ENCODE measurements at regions not wholly inside any gene's neighbourhood (a gene's known extent, or its start where the extent isn't known, plus 50 kb on each side); places are given as distances from the start of the nearest gene placed in this dataset.

GRCh38 chr12:81863406-81863805 is 104.3 kb upstream of the PPFIA2 start:
- Histone ChIP-seq H3K27me3 (no peaks in the 10 kb centered on the region), H3K36me3 (no peaks in the 10 kb centered on the region), H3K4me3 (no peak overlapping the region), H3K27ac (no peak overlapping the region), H3K4me1 (peaks cover 0 to 4% (median 0%) of the 10 kb centered on the region in 4 donors), H3K9me3 (no peaks in the 10 kb centered on the region)
- intact Hi-C loops (cut with DNase I; ENCODE audit: low total_unique reads) = no loop called here
- no peak for TF ChIP-seq CTCF (IDR thresholded peaks at IDR 0.05)
- DNase-seq = no peak

GRCh38 chr12:81859521-81859920 is 100.4 kb upstream of the PPFIA2 start:
- H3K27ac ChIP-seq = no peak overlapping the region
- no peaks in the 10 kb centered on the region for H3K36me3 ChIP-seq
- no peak for TF ChIP-seq CTCF (IDR thresholded peaks at IDR 0.05)
- no peaks in the 10 kb centered on the region for H3K27me3 ChIP-seq
- H3K4me3 ChIP-seq = no peak overlapping the region
- H3K9me3 ChIP-seq = no peaks in the 10 kb centered on the region
- H3K4me1 ChIP-seq = peaks cover 0 to 4% (median 0%) of the 10 kb centered on the region in 4 donors
- DNase-seq = no peak
- intact Hi-C loops (cut with DNase I; ENCODE audit: low total_unique reads) = no loop called here

GRCh38 chr12:81843599-81843998 is 84.4 kb upstream of the PPFIA2 start:
- H3K27ac ChIP-seq = no peak overlapping the region
- no peaks in the 10 kb centered on the region for H3K9me3 ChIP-seq
- TF ChIP-seq CTCF (IDR thresholded peaks at IDR 0.05) = no peak
- H3K36me3 ChIP-seq = no peaks in the 10 kb centered on the region
- DNase-seq = no peak
- no peak overlapping the region for H3K4me3 ChIP-seq
- H3K4me1 ChIP-seq = no peaks in the 10 kb centered on the region
- intact Hi-C loops (cut with DNase I; ENCODE audit: low total_unique reads) = no loop called here
- H3K27me3 ChIP-seq = no peaks in the 10 kb centered on the region

- no peaks in the 10 kb centered on the region for H3K9me3 ChIP-seq
- H3K4me1 ChIP-seq = no peaks in the 10 kb centered on the region
- no peak overlapping the region for H3K27ac ChIP-seq
- H3K4me3 ChIP-seq = no peak overlapping the region
- no peaks in the 10 kb centered on the region for H3K27me3 ChIP-seq
- no peak for TF ChIP-seq CTCF (IDR thresholded peaks at IDR 0.05)
- intact Hi-C loops (cut with DNase I; ENCODE audit: low total_unique reads) = no loop called here
- no peaks in the 10 kb centered on the region for H3K36me3 ChIP-seq
- DNase-seq = no peak
These were observed 76.6 kb upstream of the PPFIA2 start for GRCh38 chr12:81835783-81836182.

- Histone ChIP-seq H3K27me3 (no peaks in the 10 kb centered on the region), H3K4me3 (no peak overlapping the region), H3K27ac (peak overlapping the region; percentile 41 to 58), H3K36me3 (no peaks in the 10 kb centered on the region), H3K4me1 (peaks cover 0 to 17% (median 0%) of the 10 kb centered on the region in 4 donors), H3K9me3 (no peaks in the 10 kb centered on the region)
- intact Hi-C loops (cut with DNase I; ENCODE audit: low total_unique reads) = loop anchor here (2.0 kb wide), 1 partner anchor 61 kb away; the partner anchor contains the start of gene PPFIA2
- DNase-seq = no peak
- no peak for TF ChIP-seq CTCF (IDR thresholded peaks at IDR 0.05)
These were observed 61.0 kb upstream of the PPFIA2 start for GRCh38 chr12:81819991-81820633.

GRCh38 chr12:81815611-81816010 is 56.5 kb upstream of the PPFIA2 start:
- no peaks in the 10 kb centered on the region for H3K9me3 ChIP-seq
- peaks cover 0 to 33% (median 6%) of the 10 kb centered on the region in 4 donors for H3K4me1 ChIP-seq
- intact Hi-C loops (cut with DNase I; ENCODE audit: low total_unique reads) = no loop called here
- DNase-seq = no peak
- no peaks in the 10 kb centered on the region for H3K36me3 ChIP-seq
- no peaks in the 10 kb centered on the region for H3K27me3 ChIP-seq
- H3K4me3 ChIP-seq = no peak overlapping the region
- no peak overlapping the region for H3K27ac ChIP-seq
- TF ChIP-seq CTCF (IDR thresholded peaks at IDR 0.05) = no peak
